ENCODE measurements at regions not wholly inside any gene's neighbourhood (a gene's known extent, or its start where the extent isn't known, plus 50 kb on each side); places are given as distances from the start of the nearest gene placed in this dataset.

DNA sequence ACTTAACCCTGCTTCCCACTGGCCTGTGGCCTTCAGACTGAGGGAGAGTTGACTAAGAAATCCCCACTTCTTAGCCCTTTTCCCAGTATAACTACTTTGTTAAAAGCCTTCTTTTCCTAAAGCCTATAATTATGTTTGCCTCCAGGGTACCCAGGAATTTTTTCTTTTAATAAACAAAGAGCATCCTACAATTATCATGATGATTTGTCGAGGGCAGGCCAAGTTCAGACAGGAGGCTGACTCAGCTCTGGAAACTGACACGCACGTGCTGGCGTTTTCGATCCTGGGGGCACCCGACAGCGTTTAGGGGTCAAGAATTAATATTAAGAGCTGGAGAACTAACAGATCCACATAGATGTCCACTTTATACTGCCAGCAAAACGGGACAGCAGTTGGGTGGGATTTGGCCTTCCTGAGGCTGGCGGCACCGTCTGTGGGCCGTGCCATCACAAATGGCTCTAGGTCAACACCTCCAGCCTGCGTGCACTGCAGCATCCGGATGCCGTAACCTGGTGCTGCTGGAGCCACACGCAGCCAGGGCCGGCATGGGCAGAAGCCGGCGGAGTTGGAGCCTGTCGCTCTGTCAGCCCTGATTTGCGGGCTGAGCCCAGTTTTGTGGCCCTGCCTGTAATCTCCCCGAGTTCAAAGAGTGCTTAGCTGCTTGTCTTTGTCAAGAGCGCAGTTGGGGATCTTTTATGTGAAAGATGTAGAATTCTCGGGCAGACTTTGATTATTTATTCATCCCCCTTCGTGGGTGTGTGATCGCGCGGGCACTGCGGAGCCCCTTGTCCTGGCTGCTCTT is 191.0 kb downstream of the GLI2 start:
- Histone ChIP-seq H3K9me3 (no peaks in the 10 kb centered on the region), H3K36me3 (no peaks in the 10 kb centered on the region), H3K27me3 (no peaks in the 10 kb centered on the region), H3K4me1 (ENCODE audit: control insufficient read depth in 1 of 2, insufficient read depth in 1 of 2, low read depth in 1 of 2, low read length in 1 of 2) (no peaks in the 10 kb centered on the region), H3K4me3 (ENCODE audit: low read depth in 1 of 2, low read length in 1 of 2) (no peak overlapping the region), H3K27ac (no peak overlapping the region)
- TF ChIP-seq, protein P1, sequence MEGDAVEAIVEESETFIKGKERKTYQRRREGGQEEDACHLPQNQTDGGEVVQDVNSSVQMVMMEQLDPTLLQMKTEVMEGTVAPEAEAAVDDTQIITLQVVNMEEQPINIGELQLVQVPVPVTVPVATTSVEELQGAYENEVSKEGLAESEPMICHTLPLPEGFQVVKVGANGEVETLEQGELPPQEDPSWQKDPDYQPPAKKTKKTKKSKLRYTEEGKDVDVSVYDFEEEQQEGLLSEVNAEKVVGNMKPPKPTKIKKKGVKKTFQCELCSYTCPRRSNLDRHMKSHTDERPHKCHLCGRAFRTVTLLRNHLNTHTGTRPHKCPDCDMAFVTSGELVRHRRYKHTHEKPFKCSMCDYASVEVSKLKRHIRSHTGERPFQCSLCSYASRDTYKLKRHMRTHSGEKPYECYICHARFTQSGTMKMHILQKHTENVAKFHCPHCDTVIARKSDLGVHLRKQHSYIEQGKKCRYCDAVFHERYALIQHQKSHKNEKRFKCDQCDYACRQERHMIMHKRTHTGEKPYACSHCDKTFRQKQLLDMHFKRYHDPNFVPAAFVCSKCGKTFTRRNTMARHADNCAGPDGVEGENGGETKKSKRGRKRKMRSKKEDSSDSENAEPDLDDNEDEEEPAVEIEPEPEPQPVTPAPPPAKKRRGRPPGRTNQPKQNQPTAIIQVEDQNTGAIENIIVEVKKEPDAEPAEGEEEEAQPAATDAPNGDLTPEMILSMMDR (IDR thresholded peaks at IDR 0.05), result no peak

DNA sequence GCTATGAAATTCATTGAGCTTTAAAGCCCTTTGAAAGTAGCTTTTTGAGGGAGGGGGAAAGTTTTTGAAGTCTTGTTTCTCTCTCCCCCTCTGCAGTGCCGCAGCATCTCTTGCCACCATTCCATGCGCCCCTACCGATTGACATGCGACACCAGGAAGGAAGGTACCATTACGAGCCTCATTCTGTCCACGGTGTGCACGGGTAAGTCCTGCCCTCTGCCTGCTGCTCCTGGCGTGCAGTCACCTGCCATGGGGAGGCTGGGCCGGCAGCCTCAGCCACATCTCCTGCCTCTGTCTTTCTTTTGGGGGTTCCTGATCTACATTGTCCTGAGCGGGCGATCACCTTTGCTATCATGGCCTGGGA is 191.6 kb downstream of the GLI2 start:
- TF ChIP-seq, protein P1 (IDR thresholded peaks at IDR 0.05), result no peak
- Histone ChIP-seq H3K36me3 (no peaks in the 10 kb centered on the region), H3K27ac (no peak overlapping the region)

DNA sequence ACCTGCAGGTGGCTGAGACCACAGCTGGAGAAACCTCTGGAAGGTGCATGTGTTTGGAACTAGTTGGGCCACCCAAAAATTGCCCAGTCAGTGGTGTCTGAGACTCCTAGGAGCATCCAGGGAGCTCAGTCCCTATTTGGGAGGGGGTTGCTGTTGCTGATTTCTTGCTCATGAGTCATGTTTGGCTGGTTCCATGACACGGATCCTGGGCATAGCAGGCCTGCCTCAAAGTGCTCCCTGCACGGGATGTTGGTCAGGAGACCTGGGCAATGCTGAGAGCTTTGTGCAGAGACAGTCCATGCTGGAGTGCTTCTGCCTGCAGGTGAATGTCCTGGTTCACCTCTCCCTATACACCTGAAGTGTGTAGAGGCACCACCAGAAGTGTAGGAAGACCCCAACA is 194.2 kb downstream of the GLI2 start:
- no peaks in the 10 kb centered on the region for H3K27me3 ChIP-seq
- no peaks in the 10 kb centered on the region for H3K36me3 ChIP-seq
- H3K4me1 ChIP-seq (ENCODE audit: control insufficient read depth in 1 of 2, insufficient read depth in 1 of 2, low read depth in 1 of 2, low read length in 1 of 2), result no peaks in the 10 kb centered on the region
- no peak overlapping the region for H3K4me3 ChIP-seq (ENCODE audit: low read depth in 1 of 2, low read length in 1 of 2)
- no peak overlapping the region for H3K27ac ChIP-seq
- H3K9me3 ChIP-seq, result no peaks in the 10 kb centered on the region
- TF ChIP-seq, protein P1 (IDR thresholded peaks at IDR 0.05), result no peak

More for the DNA sequence above, 191.6 kb downstream of the GLI2 start:
- no peaks in the 10 kb centered on the region for H3K9me3 ChIP-seq
- H3K4me3 ChIP-seq (ENCODE audit: low read depth in 1 of 2, low read length in 1 of 2), result no peak overlapping the region
- no peaks in the 10 kb centered on the region for H3K27me3 ChIP-seq
- no peaks in the 10 kb centered on the region for H3K4me1 ChIP-seq (ENCODE audit: control insufficient read depth in 1 of 2, insufficient read depth in 1 of 2, low read depth in 1 of 2, low read length in 1 of 2)

DNA sequence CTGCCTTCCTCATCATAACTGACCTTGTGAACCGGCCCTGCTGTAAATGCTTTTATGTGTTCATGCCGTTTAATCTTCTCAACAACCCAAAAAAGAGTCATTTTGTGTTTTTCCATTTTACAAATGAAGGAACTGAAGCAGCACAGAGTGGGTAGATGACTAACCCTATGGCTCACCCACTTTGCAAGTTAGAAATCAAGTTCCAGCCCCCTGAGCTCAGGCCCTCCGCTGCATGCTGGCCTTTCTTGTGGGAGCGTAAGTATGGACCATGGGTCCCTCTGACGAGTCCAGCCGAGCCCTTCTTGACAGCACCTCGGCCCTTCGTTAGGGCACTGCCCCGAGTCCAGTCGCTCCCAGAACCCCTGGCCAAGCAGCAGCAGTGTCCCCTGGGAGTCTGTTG is 194.6 kb downstream of the GLI2 start:
- Histone ChIP-seq H3K4me1 (ENCODE audit: control insufficient read depth in 1 of 2, insufficient read depth in 1 of 2, low read depth in 1 of 2, low read length in 1 of 2) (no peaks in the 10 kb centered on the region), H3K4me3 (ENCODE audit: low read depth in 1 of 2, low read length in 1 of 2) (no peak overlapping the region), H3K27me3 (no peaks in the 10 kb centered on the region), H3K9me3 (no peaks in the 10 kb centered on the region), H3K36me3 (no peaks in the 10 kb centered on the region), H3K27ac (no peak overlapping the region)
- TF ChIP-seq, protein P1 (IDR thresholded peaks at IDR 0.05), result no peak

DNA sequence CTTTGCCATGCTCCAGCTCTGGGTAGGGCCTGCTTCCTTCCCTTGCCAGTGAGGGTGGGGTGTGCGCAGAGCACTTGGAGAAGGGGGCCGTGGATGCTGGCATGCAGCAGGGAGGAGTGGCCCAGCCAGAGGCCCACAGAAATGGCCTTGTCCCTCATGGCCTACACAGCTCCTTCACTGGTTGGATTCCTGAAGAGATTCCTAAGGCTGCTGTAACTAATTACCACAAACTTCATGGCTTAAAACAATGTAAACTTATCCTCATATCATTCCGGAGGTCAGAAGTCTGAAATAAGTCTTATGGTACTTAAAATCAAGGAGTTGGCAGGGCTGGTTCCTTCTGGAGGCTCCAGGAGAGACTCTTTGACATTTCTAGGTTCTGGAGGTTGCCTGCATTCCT is 195.2 kb downstream of the GLI2 start:
- no peaks in the 10 kb centered on the region for H3K4me1 ChIP-seq (ENCODE audit: control insufficient read depth in 1 of 2, insufficient read depth in 1 of 2, low read depth in 1 of 2, low read length in 1 of 2)
- H3K27me3 ChIP-seq, result no peaks in the 10 kb centered on the region
- no peak overlapping the region for H3K4me3 ChIP-seq (ENCODE audit: low read depth in 1 of 2, low read length in 1 of 2)
- H3K9me3 ChIP-seq, result no peaks in the 10 kb centered on the region
- TF ChIP-seq, protein P1 (IDR thresholded peaks at IDR 0.05), result no peak
- no peaks in the 10 kb centered on the region for H3K36me3 ChIP-seq
- no peak overlapping the region for H3K27ac ChIP-seq
